ENCODE measurements at regions not wholly inside any gene's neighbourhood (a gene's known extent, or its start where the extent isn't known, plus 50 kb on each side); places are given as distances from the start of the nearest gene placed in this dataset.
A peak's percentile ranks its signal among the peaks of the same experiment; 100 is the strongest.

DNA sequence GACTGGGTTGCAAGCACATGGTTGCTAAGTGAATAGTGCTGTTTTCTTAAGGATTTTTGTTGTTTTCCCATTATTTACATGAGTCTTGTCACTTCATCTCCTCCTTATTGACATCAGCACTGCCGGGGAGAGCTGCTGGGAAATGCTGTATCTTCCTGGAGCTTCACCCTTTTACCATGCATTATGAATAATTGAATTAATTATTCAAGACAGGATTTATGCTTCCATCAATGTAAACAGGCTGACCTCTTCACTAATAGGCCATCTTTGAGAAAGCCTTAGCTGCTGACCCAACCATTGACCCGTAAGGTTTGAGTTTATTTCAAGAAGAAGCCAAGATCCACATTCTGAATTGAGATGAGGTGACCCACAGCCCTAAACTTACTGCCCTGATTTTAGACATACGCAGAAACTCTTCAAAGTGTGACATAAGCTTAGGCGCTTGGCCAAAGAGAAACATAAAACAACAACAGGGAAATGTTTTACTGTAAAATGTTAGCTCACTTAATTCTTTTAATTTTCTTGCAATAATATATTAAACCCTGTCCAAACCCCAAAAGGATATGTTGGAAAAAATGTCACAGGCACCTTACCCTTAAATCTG, 365.5 kb upstream of the SYT4 start:
- no peak for DNase-seq

- no peak for DNase-seq
These were observed 370.7 kb upstream of the SYT4 start for GRCh38 chr18:43648002-43648401.

GRCh38 chr18:43649649-43650357, 372.5 kb upstream of the SYT4 start:
- no peak for DNase-seq

- DNase-seq = no peak
These were observed 373.1 kb upstream of the SYT4 start for GRCh38 chr18:43650426-43650825.

DNA sequence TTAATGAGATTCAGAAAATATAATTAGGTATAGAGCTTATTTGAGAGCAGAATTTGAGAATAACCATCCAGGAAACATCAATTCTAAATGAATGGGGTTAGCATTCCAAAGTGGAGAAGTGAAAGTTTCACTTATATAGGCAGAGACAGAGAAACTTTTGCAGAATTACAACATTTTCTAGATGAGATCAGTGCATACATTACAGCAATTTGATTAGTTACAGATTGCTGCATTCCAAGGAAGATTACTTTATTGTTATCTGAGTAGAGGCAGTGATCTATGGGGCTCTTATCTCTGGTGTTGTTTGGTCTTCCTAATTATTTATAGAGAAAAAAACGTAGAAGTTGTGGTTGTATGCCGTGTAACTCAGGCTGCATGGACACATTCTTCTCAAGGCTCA, 373.8 kb upstream of the SYT4 start:
- DNase-seq = no peak

DNA sequence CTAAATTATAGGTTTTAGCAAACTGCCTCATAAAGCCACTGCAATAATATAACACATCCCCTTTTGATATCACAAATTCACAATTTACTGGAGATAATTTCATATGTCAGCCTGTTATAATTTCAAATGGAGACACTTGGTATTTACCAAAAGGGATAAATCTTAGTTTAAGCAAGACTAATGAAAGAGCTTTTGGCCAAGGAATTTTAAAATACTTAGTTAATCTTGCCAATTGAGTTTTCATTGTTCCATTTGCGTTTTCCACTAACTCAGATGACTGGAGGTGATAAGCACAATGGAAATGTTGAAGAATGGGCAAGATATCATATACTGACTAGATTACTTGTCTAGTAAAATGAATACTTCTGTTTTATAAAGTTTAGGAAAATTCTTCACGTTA, 379.3 kb upstream of the SYT4 start:
- no peak for DNase-seq

DNA sequence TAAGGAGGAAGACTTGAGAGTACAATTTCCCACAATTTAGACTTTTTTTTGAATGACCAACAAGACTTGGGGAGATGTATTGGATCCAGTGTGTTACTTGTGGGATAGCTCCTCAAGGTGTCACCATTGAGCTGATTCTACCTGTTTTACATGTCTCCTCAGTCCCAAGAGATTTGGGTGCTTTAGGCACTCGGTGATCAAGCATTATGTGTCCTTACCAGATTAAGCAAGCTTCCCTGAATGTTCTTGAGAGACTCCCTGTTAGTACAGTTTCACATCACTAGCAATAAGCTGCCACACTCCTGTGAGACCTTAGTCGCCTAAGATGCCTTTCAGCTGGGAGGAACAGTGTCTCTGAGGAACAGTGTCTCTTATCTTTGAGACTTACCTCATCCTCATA, 384.3 kb upstream of the SYT4 start:
- DNase-seq = peak in 1 of 2 donors; percentile 6

DNA sequence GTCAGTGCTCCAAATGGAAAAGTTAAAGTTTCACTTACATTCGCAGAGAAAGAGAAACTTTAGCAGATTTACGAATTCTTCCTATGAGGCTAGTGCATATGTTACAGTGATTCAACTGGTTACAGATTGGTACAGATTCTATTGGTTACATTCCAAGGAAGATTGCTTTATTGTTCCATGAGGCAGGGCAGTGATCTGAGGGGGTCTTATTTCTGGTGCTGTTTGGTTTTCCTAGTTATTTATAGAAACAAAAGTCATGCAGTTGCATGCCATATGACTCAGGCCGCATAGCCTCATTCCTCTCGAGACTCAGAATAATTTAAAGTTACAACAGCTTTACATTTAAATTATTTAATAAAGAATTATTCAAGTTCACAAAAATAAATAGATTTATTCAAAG, 385.4 kb upstream of the SYT4 start:
- no peak for DNase-seq

DNA sequence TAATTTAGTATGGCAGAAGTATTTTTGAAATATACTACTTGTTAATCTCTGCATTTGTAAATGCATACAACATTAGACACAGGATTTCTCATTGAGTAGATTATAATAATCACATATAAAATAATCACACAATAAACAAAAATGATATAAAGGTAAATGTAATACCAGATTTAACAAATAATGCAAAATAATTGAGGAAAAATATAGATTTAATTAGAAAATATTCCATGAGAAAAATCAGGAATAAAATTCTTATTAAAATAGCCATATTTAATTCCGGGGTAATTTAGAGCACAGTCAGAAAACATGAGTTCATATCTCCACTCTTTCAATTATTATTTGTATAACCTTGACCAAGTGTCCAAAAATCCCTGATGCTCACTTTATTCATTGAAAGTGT, 385.9 kb upstream of the SYT4 start:
- no peak for DNase-seq

DNA sequence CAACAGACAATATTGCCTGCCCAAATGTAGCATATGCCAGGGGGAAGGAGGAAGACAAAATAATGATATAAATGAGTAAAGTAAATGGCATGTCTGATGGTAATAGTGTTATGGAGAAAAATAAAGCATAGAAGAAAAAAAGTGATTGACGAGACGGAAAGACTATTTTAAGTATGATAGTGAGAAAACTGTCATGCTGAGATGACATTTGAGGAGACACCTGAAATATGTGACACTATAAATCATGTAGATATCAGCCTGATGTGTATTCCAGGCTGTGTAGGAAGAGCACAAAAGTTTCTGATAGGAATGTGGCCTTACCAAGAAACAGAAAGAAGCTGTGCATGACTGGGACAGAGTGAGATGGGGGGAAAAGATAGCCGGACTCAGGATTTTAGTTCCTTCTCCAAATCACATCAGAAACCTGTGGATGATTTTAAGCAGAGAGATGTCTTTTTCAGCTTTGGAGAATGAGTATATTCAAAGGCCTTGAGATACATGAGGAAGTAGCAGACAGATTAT, 387.3 kb upstream of the SYT4 start:
- DNase-seq = no peak

GRCh38 chr18:43665105-43665788, 388.0 kb upstream of the SYT4 start:
- DNase-seq = no peak

DNA sequence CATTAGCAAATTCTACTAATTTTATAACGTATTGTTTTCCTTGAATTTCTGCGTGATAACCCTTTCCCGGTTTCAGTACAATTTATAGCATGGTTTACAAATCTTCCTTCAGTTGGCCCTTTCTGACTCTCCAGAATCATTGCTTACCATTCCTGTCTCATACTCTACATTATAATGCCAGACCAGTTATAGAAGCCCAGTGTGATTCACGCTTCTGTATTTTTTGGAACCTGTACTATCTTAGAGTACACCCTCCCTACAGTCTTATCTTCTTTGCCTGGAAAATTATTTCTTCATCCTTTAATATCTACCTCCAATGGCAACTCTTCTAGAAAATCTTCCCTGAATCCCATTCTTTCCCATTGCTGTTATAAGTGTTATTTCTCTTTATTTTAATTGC, 391.6 kb upstream of the SYT4 start:
- DNase-seq = no peak

GRCh38 chr18:43671431-43671830, 394.1 kb upstream of the SYT4 start:
- DNase-seq = no peak

DNA sequence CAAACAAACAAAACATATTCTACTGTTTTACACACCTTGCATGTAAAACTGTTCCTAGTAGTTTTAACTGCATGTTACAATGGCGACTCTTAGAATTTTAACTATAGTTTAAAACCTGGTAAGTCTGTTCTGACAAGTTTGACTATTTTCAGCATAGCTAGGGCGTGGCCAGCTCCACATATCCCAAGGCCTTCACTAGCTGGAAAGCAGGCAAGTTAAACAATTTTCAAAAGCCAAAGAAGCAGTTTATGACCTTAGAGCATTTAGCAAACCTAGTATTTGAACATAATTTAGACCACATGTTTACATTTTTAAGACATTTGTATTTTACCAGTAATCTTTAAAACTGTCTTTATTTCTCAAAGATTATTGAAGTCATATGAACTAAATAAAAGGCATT, 402.8 kb upstream of the SYT4 start:
- no peak for DNase-seq

GRCh38 chr18:43681661-43682060, 404.4 kb upstream of the SYT4 start:
- no peak for DNase-seq

DNA sequence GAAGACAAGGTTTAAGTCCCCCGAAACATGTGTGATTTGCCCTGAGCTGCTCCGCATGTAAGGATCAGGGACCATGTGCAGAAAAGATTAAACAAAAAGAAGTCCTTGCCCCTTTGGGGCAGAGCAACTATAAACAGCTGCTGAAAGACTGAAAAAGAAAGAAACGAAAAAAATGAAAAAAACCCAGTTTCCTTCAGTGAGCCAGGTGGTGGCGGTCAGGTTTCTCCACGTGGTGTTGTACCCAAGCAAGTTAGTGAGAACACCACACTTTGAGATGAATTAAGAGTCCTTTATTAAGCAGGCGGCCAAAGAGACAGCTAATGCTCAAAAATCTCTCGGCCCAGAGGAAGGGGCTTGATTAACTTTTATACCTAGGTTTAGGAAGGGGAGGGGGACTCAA, 404.9 kb upstream of the SYT4 start:
- no peak for DNase-seq

DNA sequence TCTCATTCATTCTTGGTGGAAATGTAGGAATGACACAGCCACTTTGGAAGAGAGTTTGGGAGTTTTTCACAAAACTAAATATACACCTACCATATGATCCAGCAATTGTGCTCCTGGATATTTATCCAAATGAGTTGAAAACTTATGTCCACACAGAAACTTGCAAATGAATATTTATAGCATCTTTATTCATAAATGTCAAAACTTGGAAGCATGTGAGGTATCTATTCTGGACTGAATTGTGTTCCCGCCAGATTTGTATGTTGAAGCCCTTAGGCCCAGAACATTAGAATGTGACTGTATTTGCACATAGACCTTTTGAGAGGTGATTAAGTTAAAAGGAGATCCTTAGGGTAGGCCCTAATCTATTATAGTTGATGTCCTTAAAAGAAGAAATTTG, 409.4 kb upstream of the SYT4 start:
- no peak for DNase-seq

DNA sequence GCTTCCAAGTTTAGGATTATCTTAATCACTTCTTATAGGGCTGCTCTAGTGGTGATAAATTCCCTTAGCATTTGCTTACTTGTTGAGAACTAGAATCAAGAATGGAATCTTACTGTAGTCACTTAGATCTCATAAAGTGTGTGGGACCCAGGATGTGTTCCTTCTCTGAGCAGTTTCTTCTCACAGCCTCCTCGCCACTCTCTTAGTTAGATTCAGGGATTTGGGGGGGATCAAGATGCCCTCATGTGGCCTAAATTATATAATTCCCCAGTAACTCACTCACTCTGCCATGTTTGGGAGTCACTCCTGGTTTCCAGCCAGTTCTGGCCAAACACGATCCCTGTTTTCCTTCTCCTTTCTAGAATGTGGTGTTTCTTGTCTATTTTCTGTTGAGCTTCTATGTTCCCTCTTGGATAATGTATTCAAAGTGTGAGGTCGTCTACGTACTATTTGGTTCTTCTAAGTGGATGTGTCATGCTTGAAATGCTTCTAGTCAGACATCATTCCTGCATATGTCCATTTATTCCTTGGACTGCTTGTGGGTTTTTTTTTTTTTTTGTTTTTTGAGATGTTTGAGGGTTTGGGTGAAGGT, 414.9 kb upstream of the SYT4 start:
- no peak for DNase-seq

- DNase-seq = no peak
These were observed 425.1 kb upstream of the SYT4 start for GRCh38 chr18:43702399-43702798.

GRCh38 chr18:43703050-43703449, 425.8 kb upstream of the SYT4 start:
- no peak for DNase-seq

- no peak for DNase-seq
These were observed 428.6 kb upstream of the SYT4 start for GRCh38 chr18:43705850-43706249.

DNA sequence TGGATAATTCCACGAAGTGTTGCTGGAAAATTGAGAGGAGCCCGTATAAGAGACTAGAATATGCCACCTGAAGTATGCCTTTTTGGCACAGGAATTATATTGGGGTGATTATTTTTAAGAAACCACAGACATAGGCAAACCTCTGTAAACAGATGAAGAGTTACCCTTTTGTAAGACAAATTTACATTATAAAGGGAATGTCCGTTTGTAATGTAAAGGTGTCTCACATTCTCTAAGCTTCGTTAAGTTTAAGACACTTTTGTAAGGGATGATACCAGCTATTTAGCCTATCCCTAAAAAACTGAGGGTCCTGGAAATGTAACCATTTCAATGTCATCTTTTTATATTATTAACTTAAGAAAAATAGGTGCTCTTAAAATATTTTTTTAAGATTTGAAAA, 432.8 kb upstream of the SYT4 start:
- no peak for DNase-seq

All from right lung (tissue), 2 donors.